ENCODE measurements at regions not wholly inside any gene's neighbourhood (a gene's known extent, or its start where the extent isn't known, plus 50 kb on each side); places are given as distances from the start of the nearest gene placed in this dataset.

GRCh38 chr11:33646629-33647028 is 54.0 kb downstream of the C11orf91 start:
- no peak for DNase-seq (ENCODE audit: low read depth)

DNA sequence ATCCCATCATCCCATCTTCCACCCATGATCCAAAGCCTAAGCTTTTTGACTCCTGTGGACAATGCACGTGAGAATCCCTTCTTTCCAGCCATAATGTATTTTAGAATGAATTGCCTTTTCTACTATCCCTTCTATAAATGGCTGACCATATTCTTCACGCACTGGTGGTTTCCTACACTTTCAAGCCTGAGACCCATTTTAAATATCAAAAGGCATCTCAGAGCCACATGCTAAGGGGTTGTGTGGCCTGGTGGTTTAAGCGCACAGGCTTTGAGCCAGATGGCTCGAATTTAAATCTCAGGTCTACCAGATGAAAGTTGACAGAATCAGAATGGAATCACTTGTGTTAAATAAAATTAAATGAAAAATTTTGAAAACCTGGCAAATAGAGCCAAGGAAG is 54.5 kb downstream of the C11orf91 start:
- no peak for DNase-seq (ENCODE audit: low read depth)

DNA sequence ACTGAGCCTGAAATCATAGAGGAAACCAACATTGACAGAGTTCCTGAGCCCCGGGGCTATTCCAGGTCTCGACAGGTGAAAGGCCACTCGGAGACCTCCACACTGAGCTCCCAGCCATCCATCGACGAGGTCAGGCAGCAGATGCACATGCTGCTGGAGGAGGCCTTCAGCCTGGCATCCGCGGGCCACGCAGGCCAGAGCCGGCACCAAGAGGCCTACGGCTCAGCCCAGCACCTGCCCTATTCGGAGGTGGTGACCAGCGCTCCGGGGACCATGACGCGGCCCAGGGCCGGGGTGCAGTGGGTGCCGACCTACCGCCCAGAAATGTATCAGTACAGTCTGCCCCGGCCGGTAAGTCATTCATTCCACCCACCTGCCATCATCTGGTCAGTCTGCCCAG is 54.9 kb downstream of the C11orf91 start:
- DNase-seq (ENCODE audit: low read depth) = no peak

DNA sequence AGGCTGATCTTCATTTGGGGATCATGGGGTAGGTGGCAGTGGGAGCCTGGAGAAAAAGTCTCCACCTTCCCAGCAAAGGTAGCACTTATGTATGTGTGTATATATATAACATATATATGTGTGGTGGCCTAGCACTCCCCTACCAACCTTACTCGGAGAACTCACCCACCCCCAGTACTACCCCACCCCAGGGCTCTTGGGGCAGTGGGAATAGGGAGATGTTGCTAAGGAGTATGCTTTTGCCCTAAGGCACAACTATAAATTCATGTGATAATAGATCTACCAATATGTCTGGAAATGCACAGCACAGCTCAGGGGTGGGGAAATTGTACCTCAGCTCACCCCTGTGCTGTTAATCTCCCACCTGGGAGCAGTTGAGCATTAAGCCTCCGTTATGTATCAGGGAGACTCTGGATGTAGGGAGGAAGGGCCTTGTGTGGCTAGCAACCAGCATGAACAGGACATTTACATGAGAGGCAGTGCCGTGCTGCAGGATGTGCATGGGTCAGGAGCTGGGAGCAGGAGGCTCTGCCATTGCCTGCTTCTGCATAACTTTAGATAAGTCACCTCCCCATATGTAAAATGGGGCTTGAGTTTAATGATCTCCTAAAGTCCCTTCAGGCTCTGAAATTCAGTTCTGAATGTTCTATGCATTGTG is 57.3 kb downstream of the C11orf91 start:
- DNase-seq (ENCODE audit: low read depth) = no peak

GRCh38 chr11:33642461-33643166 is 58.0 kb downstream of the C11orf91 start:
- no peak for DNase-seq (ENCODE audit: low read depth)

DNA sequence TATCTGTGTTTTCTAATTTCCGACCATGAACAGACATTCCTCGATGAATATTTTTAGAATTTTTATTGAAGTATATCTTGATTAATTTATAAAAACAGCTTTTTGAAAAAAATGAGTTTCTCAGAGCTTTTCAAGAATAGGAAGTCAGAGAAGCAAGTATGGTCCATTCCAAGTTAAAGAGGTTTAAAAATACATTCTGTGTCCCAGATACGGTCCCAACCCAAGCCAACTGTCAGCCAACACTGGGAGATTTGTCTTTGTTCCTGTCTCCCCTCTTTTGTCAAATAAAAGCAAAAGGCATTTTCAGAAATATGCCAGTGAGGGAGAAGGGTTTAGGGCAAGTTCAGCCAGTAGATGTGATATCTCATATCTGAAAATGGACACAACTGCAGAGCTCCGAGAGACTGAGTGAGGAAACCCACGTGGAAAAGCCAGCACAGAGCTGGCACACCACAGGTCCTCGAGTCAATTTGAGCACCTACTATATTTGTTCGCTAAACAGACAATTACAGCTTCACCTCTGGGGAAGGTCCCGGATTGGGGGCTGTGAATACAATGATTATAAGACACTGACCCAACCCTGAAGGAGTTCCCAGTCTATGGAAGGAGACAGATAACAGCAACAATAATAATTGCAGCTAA is 59.8 kb downstream of the C11orf91 start:
- DNase-seq (ENCODE audit: low read depth) = no peak

DNA sequence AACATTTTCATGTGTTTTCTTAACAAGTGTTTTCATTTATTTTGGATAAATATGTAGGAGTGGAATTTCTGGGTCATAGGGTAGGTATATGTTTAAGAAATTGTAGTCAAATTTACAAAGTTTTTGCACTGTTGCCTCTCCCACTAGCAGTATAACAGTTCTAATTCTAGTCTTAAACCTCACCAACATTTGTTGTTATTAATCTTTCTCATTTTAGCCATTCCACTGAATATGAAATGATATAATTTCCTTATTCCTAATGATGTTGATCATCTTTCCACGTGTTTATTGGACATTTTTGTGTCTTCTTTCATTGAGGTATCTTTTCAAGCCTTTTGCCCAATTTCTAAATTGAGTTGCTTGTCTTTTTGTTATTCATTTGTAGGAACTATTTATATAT is 62.0 kb downstream of the C11orf91 start:
- DNase-seq (ENCODE audit: low read depth) = no peak

DNA sequence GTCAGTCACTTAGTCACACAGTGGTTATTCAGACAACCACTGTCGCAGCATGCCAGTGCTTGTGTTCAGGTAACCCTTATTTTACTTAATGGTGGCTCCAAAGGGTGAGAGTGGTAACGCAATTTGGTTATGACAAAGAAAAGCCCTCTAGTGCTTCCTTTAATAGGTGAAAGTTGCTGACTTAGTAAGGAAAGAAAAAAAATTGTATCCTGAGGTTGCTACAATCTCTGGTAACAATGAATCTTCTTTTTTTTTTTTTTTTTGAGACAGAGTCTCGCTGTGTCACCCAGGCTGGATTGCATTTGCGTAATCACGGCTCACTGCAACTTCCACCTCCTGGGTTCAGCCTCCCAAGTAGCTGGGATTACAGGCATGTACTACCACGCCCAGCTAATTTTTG is 64.5 kb downstream of the C11orf91 start:
- no peak for DNase-seq (ENCODE audit: low read depth)

DNA sequence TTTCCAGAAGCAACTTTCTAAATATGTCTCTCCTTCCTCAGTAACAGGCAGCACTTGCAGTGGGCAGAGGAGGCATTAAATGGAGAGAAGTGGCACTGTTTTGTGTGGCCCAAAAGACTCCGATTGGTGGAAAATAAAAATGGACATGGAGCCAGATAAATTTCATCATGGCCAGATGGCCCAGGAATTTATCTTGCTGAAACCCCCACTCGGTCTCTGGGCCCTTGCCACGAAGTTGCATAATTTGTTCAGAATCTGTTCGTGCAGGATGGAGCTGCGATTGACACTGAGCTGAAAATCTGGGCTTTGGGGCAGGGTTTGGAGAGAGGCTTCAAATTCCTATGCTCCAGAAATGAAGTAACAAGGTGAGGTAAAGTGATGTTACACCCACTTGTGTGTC is 65.5 kb downstream of the C11orf91 start:
- no peak for DNase-seq (ENCODE audit: low read depth)

GRCh38 chr11:33634291-33634834 is 66.3 kb downstream of the C11orf91 start:
- no peak for DNase-seq (ENCODE audit: low read depth)

- DNase-seq (ENCODE audit: low read depth) = no peak
Measured at GRCh38 chr11:33633251-33634003, 67.2 kb downstream of the C11orf91 start.

DNA sequence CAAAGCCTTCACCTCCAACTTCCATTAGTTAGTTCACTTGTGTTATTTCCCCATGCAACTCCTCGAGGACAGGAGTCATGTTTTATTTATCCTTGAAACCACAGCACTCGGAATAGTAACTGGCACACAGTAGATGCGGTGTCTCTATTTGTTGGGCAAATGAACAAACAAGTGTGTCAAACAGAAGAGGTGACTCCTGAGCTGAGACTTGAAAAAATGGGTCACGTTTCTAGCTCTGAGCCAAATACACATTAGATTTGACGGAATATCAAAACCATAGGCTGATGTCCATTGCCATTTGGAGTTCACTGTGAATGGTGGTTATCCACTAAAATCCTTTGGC is 68.9 kb downstream of the C11orf91 start:
- DNase-seq (ENCODE audit: low read depth) = no peak

GRCh38 chr11:33630936-33631748 is 69.5 kb downstream of the C11orf91 start:
- DNase-seq (ENCODE audit: low read depth) = no peak

GRCh38 chr11:33624083-33624482 is 76.5 kb downstream of the C11orf91 start:
- no peak for DNase-seq (ENCODE audit: low read depth)

DNA sequence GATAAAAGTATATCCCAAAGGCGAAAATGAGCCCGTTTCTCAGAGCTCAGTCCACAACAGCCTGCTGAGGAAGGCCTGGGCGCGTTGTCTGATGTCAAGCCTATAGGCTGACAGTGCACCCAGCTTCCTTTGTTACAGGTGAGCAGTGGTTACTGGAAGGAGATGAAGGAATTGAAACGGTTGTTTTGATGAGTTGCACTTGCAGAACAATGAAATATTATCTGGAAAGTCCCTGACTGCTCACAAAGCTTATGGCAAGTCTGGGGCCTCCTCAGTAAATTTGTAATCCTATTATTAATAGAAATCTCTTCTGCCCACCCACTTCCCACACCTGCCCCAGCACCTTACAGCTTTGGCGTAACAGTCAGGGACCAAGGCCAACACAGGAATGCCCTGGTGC is 77.8 kb downstream of the C11orf91 start:
- DNase-seq (ENCODE audit: low read depth) = no peak

DNA sequence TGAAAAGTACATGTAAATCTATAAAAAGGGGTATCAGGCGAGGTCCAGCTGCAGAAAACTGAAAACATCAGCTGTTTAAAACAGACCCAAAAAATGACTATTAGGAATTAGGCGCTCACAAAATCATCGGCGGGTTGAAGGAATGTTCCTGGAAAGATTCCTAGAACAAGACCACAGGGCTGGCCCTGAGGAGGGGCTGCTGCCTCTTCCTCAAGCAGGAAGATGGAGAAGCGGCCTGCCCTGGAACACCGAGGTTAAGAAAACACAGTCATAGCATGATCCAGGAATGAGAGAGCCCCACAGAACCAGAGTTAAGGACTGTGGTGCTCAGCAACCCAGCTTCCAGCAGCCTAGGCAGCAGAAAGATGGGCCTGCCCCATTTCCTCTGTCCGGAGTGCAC is 78.4 kb downstream of the C11orf91 start:
- no peak for DNase-seq (ENCODE audit: low read depth)

- DNase-seq (ENCODE audit: low read depth) = no peak
Measured at GRCh38 chr11:33620423-33621171, 80.0 kb downstream of the C11orf91 start.

DNA sequence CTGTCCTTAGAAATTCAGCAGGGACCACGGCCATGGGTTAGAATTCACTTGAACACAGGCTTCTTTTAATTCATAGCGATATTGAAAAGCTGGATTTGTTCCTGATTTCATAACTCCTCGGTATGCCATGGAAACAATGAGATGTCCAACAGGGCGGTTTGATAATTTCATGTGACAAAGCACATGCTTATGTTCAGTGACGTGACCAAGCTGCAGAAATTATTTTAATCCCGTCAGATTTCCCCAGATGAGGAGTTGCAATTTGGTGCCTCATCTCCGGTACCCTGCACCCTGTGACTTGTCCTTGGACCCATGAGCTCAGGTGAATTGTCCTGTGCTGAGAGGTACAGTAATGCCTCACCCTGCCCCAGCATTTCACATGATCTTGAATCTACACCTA is 81.7 kb downstream of the C11orf91 start:
- no peak for DNase-seq (ENCODE audit: low read depth)

- DNase-seq (ENCODE audit: low read depth) = no peak
Measured at GRCh38 chr11:33618351-33618710, 82.3 kb downstream of the C11orf91 start.

- no peak for DNase-seq (ENCODE audit: low read depth)
Measured at GRCh38 chr11:33617672-33618350, 82.8 kb downstream of the C11orf91 start.

Data from activated T-cell treated with anti-CD3 and anti-CD28 coated beads for 1 hour (primary cell).